Motor neuron (in vitro differentiated cells): ENCODE measurements at regions not wholly inside any gene's neighbourhood (a gene's known extent, or its start where the extent isn't known, plus 50 kb on each side); places are given as distances from the start of the nearest gene placed in this dataset.
A peak's percentile ranks its signal among the peaks of the same experiment; 100 is the strongest.
"Not testable (repeated sequence)": the region's sequence is repeated elsewhere in the genome, so short reads cannot be mapped to it uniquely, and the experiment has no call there.

Experiments
- ATAC-seq, 8 experiments: fragments of 200-7000 bp; cut with Tn5 transposase; replicated peaks in 6 of 8; 2 replicates each; pipeline ENCODE4 v1.8.0; 2021; ENCODE audit warnings: mild to moderate bottlenecking in 8 of 8, moderate library complexity in 8 of 8
- H3K27ac ChIP-seq, 2 donors: fragments of 250-450 bp; sonication (Bioruptor Pico); 2 replicates each; pipeline ENCODE4 v1.9.0; 2021; ENCODE audit warnings: antibody characterized with exemption in 2 of 2, mild to moderate bottlenecking in 2 of 2, moderate library complexity in 1 of 2
- H3K4me1 ChIP-seq, 2 donors: fragments of 250-450 bp; sonication (Bioruptor Pico); replicated peaks in 1 of 2; 2 replicates each; pipeline ENCODE4 v1.6.1; 2021; ENCODE audit warnings: antibody characterized with exemption in 2 of 2, mild to moderate bottlenecking in 2 of 2, moderate library complexity in 1 of 2
- H3K4me3 ChIP-seq, 5 donors: fragments of 250-450 bp; sonication (Bioruptor Pico); 2 replicates each; pipeline ENCODE4 v1.9.0; 2021; ENCODE audit warnings: antibody characterized with exemption in 5 of 5, mild to moderate bottlenecking in 5 of 5, moderate library complexity in 4 of 5
- WGBS, 10 experiments: fragments of 450-650 bp; shearing (Covaris generic); methylation state at CpG; one replicate each; pipeline ENCODE4 v1.0.0; 2022; 5-methylcytosine and 5-hydroxymethylcytosine counted together
- in situ Hi-C, 9 experiments: fragments of 400-800 bp; cut with MboI; loops; one replicate each; pipeline ENCODE4 v1.15.0; 2021; ENCODE audit warnings: low sequenced_read_pairs in 9 of 9, low pct_unique_long_range_greater_than_20kb in 2 of 9; ENCODE audit not compliant: unreplicated experiment in 9 of 9

DNA sequence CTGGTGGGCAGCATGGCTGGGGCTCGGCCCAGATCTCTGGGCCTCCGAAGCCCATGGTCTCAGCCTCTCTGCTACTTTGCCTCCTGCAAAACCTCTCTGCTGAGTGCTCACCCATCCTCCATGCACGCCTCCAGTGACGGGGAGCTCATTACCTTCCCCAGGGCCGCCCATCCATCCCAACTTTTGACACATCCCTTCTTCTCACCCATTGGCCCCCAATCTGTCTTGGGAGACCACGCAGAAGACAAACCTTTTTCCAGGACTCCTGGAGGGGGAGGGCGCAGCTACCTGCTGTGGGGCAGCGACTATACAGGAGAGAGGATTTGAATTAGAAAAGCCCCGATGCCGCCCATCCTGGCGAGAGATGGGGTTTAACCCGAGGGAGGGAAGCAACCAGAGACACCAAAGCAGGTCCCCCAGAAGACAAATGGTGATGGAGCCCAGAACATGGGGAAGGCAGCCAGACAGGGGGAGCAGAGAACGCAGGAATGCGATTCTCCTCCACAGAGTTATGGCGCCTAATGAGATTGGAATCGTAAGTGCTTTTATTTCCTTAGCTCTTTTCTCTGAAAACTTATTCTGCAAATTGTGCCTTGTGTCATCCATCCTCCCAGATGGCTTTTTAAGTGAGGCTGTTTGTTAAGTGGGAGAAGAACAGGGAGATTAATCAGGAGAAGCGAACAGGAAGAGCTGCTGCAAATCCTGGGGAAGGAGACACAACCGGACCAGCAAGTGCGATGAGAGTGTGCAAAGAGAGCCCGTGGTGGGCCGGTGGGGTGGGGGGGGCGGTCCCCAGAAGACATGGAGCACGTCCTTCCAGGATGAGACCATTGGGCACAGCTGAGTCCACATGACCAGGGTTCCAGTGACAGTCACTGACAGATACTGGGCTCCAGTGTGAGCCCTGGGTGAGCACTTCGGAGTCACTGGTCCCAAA, 623.5 kb downstream of the MATN1 start:
- Histone ChIP-seq H3K27ac (no peak overlapping the region), H3K4me1 (peaks cover 0 to 12% of the 10 kb centered on the region in 2 donors), H3K4me3 (no peak overlapping the region)
- peak in 5 of 8 experiments; percentile 32 to 75 (median 54) for ATAC-seq
- in situ Hi-C loops, result loop anchor here in 8 of 9 experiments (25.0 kb wide), 7 partner anchors 188 to 863 kb away; partner anchors contain the start of genes MECR (in 5 of the 8) and PTPRU (in 5 of the 8)
- 20 to 90% (median 64%) methylated on average over 1 to 18 of the region's 24 CpGs; no CpG with 5 or more reads in 1 of the 10 experiments for WGBS, 10 experiments

DNA sequence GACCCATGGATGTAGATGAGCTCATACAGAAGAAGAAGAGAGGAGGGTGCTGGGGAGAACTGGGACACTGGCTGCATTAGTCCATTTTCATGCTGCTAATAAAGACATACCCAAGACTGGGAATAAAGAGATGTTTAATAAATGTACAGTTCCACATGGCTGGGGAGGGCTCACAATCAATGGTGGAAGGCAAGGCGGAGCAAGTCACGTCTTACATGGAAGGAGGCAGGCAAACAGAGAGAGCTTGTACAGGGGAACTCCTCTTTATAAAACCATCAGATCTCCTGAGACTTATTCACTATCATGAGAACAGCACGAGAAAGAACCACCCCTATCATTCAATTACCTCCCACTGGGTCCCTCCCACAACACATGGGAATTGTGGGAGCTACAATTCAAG, 625.5 kb downstream of the MATN1 start:
- WGBS, 10 experiments, result 0 to 93% (median 70%) methylated on average over 1 to 3 of the region's 3 CpGs; no CpG with 5 or more reads in 5 of the 10 experiments
- not testable (repeated sequence) for H3K27ac ChIP-seq, H3K4me3 ChIP-seq
- H3K4me1 ChIP-seq, result peaks cover 0 to 12% of the 10 kb centered on the region in 2 donors
- in situ Hi-C loops, result loop anchor here in 6 of 9 experiments (25.0 kb wide), 5 partner anchors 186 to 861 kb away; partner anchors contain the start of genes MECR (in 1 of the 6) and PTPRU (in 1 of the 6)
- peak in 1 of 8 experiments; percentile 18 for ATAC-seq

DNA sequence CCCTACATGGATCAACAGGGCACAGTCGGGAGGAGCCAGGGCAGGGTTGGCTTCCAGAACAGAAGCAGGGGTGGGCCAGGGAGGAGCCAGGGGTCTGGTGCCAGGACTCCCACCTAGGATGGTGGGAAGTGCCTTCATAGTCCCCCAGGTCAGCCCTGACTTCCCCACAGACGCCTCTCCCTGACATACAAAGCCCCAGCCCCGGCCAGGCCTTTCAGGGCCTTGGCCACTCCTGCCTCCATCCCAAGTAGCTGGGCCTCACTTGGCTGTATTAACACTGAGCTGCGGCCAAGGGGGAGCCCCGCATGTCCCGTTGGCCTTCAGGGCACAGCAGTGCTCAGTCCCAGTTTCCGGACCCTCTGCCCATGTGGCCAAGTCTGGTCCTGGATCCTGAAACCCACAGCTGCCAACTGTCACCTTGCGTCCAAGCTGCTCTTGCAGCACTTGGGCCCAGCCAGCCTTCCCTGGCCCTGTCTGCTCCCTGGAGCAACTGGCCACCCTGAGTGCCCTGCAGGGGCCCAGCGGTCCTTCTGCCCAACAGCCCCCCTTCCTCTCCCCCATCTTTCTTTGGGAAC, 627.8 kb downstream of the MATN1 start:
- 60 to 93% (median 70%) methylated on average over 1 to 7 of the region's 9 CpGs; no CpG with 5 or more reads in 4 of the 10 experiments for WGBS, 10 experiments
- in situ Hi-C loops, result loop anchor here in 6 of 9 experiments (25.0 kb wide), 5 partner anchors 183 to 858 kb away; partner anchors contain the start of genes MECR (in 1 of the 6) and PTPRU (in 1 of the 6)

DNA sequence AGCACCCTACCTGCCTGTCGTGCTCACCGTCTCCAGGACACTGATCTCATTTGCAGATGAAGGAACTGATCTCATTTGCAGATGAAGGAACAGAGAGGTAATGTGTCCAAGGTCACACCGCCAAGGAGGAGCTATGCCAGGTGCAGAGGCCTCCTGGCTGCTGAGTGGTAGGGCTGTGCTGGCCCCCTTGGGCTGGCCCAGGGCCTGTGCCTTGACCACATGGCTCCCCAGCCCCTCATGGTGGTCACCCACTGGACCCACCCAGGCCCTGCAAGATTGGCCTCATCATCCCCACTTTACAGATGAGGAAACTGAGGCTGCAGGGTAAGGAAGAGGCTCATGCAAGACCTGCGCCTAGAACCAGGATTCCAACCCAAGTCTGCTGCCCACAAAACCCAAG, 628.3 kb downstream of the MATN1 start:
- 40 to 95% (median 83%) methylated on average over 1 to 3 of the region's 4 CpGs; no CpG with 5 or more reads in 5 of the 10 experiments for WGBS, 10 experiments

More for the DNA sequence above, 627.8 kb downstream of the MATN1 start:
- H3K27ac ChIP-seq, result no peak overlapping the region
- no peak for ATAC-seq
- no peak overlapping the region for H3K4me3 ChIP-seq
- H3K4me1 ChIP-seq, result peaks cover 0 to 4% of the 10 kb centered on the region in 2 donors

DNA sequence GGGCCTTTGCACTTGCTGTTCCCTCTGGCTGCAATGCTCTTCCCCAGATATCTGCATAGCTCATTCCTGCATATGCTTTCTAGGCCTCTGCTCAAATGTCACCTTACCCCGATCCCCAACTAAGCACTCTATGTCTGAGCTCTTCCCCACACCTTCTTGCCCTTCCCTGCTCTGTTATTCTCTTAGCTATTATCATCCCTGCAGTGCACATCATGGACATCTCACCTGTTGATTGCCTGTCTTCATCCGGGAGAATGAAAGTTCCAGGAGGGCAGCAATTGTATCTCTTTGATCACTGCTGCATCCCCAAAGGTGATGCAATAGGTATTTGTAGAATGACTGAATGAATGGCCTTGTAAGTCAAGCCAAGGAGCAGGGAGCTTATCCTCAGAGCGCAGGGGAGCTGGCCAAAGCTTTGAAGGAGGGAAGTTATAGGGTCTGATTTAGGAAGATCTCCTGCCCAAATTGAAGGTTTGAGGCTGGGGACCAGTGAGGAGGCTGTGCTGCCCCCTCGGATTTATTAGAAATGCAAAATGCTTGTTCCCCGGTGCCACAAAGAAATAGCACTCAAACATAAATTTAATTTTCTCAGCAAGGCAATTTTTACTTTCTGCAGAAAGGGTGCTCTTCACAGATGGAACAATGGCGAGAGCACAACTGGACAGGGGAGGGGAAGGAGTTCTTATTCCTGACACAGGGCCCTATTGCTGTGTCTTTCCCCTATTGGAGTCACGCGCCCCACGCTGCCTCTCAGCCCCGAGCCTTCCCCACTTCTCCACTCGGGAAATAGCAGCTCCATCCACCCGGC, 631.1 kb downstream of the MATN1 start:
- in situ Hi-C loops, result loop anchor here in 6 of 9 experiments (25.0 kb wide), 5 partner anchors 180 to 855 kb away; partner anchors contain the start of genes MECR (in 1 of the 6) and PTPRU (in 1 of the 6)
- ATAC-seq, result no peak
- Histone ChIP-seq H3K4me1 (peaks cover 0 to 10% of the 10 kb centered on the region in 2 donors), H3K4me3 (no peak overlapping the region), H3K27ac (no peak overlapping the region)
- 0 to 89% (median 56%) methylated on average over 1 to 8 of the region's 12 CpGs; no CpG with 5 or more reads in 2 of the 10 experiments for WGBS, 10 experiments

More for the DNA sequence above, 628.3 kb downstream of the MATN1 start:
- Histone ChIP-seq H3K4me1 (no peaks in the 10 kb centered on the region), H3K27ac (no peak overlapping the region), H3K4me3 (no peak overlapping the region)
- no peak for ATAC-seq
- in situ Hi-C loops, result loop anchor here in 6 of 9 experiments (25.0 kb wide), 5 partner anchors 183 to 858 kb away; partner anchors contain the start of genes MECR (in 1 of the 6) and PTPRU (in 1 of the 6)

DNA sequence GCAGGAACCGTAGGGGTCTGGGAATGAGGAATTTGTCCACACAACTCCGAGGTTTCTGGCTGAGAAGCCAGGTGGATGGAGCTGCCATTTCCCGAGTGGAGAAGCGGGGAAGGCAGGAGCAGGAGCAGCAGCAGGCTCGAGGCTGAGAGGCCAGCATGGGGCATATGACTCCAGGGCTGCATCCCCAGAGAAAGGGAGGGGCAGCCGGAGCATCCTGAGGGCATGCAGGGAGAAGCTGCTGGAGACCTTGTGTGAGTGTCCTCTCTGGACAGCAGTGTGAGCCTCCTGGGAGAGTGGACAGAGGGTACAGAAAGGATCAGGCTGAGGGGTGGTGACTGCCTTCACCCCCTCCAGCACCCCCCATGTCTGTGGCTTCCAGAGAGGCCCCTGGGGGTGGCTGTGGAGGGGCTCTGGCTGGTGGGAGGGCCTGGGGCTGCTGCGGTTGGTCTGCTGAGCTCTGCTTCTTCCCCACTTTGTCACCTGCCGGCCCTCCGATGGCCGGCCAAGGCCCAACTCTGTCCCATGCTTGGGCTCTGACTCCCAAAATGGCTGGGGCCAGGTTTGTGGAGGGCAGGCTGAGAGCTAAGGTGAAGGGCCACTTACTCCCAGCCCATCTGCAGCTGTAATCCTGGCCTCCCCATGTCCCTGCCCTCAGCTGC, 633.1 kb downstream of the MATN1 start:
- Histone ChIP-seq H3K27ac (no peak overlapping the region), H3K4me3 (no peak overlapping the region), H3K4me1 (peaks cover 0 to 20% of the 10 kb centered on the region in 2 donors)
- in situ Hi-C loops, result loop anchor here in 6 of 9 experiments (25.0 kb wide), 5 partner anchors 178 to 853 kb away; partner anchors contain the start of genes MECR (in 1 of the 6) and PTPRU (in 1 of the 6)
- ATAC-seq, result peak in 2 of 8 experiments; percentile 60 to 65
- WGBS, 10 experiments, result 0 to 95% (median 75%) methylated on average over 1 to 8 of the region's 10 CpGs; no CpG with 5 or more reads in 5 of the 10 experiments

DNA sequence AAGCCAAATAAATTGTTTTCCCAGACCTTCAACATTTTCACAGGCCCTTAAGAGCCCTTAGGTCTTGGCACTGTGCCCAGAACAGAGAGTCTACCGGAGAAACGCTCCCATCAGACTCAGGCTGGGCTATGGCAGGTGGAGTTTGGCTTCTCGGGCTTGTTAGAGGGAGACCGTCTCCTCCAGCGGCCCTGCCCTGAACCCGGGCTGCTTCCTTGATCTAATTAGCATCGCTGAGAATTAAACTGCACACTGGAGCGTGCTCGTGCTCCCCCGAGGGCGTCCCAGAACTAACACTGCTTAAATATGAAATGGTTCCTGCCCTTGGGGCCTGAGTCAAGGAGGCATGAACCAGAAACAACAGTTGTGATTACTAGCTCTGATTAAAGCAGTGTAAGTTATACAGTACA, 634.4 kb downstream of the MATN1 start:
- Histone ChIP-seq H3K4me1 (peaks cover 0 to 20% of the 10 kb centered on the region in 2 donors), H3K27ac (no peak overlapping the region), H3K4me3 (no peak overlapping the region)
- WGBS, 10 experiments, result 13 to 54% (median 24%) methylated on average over 1 to 10 of the region's 11 CpGs; no CpG with 5 or more reads in 2 of the 10 experiments
- peak in 3 of 8 experiments; percentile 15 to 25 (median 18) for ATAC-seq
- in situ Hi-C loops, result loop anchor here in 6 of 9 experiments (10.0 to 25.0 kb wide), 6 partner anchors 177 to 852 kb away; partner anchors contain the start of genes MECR (in 1 of the 6) and PTPRU (in 1 of the 6)

DNA sequence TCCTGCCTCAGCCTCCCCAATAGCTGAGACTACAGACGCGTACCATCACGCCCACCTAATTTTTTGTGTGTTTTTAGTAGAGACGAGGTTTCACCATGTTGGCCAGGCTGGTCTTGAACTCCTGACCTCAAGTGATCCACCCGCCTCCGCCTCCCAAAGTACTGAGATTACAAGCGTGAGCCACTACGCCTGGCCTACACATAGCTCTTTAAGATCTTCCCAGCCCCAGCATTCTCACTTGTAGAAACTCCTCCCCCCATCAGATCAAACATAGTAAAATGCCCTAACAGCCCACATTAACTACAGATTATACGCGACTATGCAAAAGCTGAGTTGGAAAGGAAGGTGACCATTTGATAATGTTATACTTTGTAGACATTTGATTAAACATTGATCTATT, 634.8 kb downstream of the MATN1 start:
- WGBS, 10 experiments, result 20 to 96% (median 85%) methylated on average over 1 to 10 of the region's 10 CpGs; no CpG with 5 or more reads in 2 of the 10 experiments
- ATAC-seq, result no peak
- Histone ChIP-seq H3K4me1 (peaks cover 0 to 20% of the 10 kb centered on the region in 2 donors), H3K4me3 (no peak overlapping the region), H3K27ac (no peak overlapping the region)
- in situ Hi-C loops, result loop anchor here in 6 of 9 experiments (10.0 to 25.0 kb wide), 6 partner anchors 176 to 851 kb away; partner anchors contain the start of genes MECR (in 1 of the 6) and PTPRU (in 1 of the 6)

DNA sequence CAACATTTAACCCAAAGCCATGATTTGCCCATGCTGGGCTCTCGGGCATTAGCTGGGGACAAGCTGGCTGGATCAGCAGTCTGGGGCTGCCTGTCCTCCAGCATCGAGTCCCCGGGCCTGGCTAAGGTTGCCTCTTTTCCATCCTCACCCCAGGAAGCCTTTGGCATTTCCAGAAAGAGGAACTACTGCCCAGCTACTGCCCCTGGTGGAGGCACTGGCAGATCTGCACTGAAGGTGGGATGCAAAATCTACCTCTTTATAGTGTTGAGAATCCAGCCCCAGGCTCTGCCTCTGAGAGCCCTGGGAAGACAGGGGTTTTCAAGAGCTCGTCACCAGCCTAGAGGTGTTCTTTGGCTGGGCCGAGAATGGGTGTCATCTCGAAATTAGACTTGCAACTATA, 635.9 kb downstream of the MATN1 start:
- WGBS, 10 experiments, result 20 to 100% (median 62%) methylated on average over 1 to 3 of the region's 6 CpGs; no CpG with 5 or more reads in 4 of the 10 experiments
- in situ Hi-C loops, result loop anchor here in 6 of 9 experiments (10.0 to 25.0 kb wide), 6 partner anchors 175 to 850 kb away; partner anchors contain the start of genes MECR (in 1 of the 6) and PTPRU (in 1 of the 6)
- Histone ChIP-seq H3K4me1 (peaks cover 0 to 20% of the 10 kb centered on the region in 2 donors), H3K4me3 (no peak overlapping the region), H3K27ac (no peak overlapping the region)
- peak in 1 of 8 experiments; percentile 33 for ATAC-seq

DNA sequence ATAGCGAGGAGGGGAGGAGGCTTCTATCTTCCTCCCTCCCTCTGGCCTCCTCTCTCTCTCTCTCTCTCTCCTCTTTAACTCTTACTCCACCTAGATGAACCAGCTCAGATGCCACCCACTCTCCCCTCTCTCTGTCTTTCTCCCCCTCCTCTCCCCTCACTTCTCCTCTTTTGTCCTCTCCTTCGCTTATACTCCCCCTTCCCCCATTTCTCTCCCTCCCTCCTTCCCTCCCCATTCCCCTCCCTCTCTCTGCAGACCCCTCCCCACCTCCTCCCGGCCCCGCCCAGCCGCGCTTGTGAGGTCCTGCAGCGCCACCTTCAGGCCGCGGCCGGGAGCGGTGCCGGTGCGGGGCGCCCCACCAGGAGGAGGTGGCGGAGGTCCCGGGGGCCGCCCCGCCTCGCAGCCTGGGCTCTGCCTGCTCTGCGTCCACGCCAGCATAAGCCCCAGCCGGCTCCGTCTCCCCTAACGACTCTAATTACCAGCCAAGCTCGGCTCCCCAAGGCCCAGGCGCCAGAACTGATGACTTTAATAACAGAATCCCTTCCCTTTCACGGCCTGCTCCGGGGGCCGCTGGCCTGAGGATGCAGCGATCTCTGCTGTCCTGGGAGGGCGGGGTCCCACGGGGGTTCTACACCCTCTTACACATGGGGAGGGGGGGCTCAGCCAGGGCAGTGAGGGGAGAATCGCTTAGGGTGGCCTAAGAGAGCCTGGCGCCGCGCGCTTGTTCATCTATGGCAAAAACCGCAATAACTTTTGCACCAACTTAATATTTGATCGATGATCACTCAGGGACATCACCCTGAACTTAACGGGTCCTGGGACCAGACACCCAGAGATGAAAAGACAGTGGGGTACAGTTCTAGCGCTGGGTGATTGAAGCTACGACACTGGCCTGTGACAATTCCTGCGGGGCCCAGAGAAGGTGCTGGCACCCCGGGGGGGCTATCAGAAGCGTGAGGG, 637.3 kb downstream of the MATN1 start:
- Histone ChIP-seq H3K4me3 (no peak overlapping the region), H3K4me1 (peaks cover 0 to 31% of the 10 kb centered on the region in 2 donors), H3K27ac (peak overlapping the region in 1 of 2 donors; percentile 32)
- in situ Hi-C loops, result loop anchor here in 6 of 9 experiments (10.0 to 25.0 kb wide), 6 partner anchors 174 to 849 kb away; partner anchors contain the start of genes MECR (in 1 of the 6) and PTPRU (in 1 of the 6)
- 0 to 82% (median 58%) methylated on average over 2 to 10 of the region's 45 CpGs; no CpG with 5 or more reads in 5 of the 10 experiments for WGBS, 10 experiments
- peak; percentile 41 to 95 (median 90) for ATAC-seq
